ENCODE measurements at regions not wholly inside any gene's neighbourhood (a gene's known extent, or its start where the extent isn't known, plus 50 kb on each side); places are given as distances from the start of the nearest gene placed in this dataset.

- no peak for TF ChIP-seq EP300 (conservative IDR thresholded peaks at IDR 0.05; ENCODE audit: poor library complexity, severe bottlenecking)
- no peak for TF ChIP-seq CTCF (IDR thresholded peaks at IDR 0.05; ENCODE audit: poor library complexity, severe bottlenecking)
These were observed 464.9 kb upstream of the NWD2 start for GRCh38 chr4:36779601-36780000.

Measured in neural cell (in vitro differentiated cells).